NB4 (cell line): ENCODE measurements at regions not wholly inside any gene's neighbourhood (a gene's known extent, or its start where the extent isn't known, plus 50 kb on each side); places are given as distances from the start of the nearest gene placed in this dataset.

Source experiments
- DNase-seq: peaks from one replicate; pipeline ENCODE4 v3.0.0; 2010; ENCODE audit warnings: low read depth
- H3K4me3 ChIP-seq: one replicate; pipeline ENCODE4 v1.5.1; 2011; ENCODE audit warnings: mild to moderate bottlenecking, low read depth, low read length, moderate library complexity
- MYC ChIP-seq: IDR thresholded peaks from 2 replicates; pipeline ENCODE4 v1.6.1; 2011; ENCODE audit warnings: low read depth, low read length
- POLR2A ChIP-seq: IDR thresholded peaks from 2 replicates; pipeline ENCODE4 v1.6.1; 2011; ENCODE audit warnings: mild to moderate bottlenecking; ENCODE audit not compliant: insufficient read length; ENCODE audit errors: extremely low read depth
- TF ChIP-seq, protein P1 (sequence below): IDR thresholded peaks from 2 replicates; pipeline ENCODE4 v1.6.1; 2011; ENCODE audit warnings: low read depth, low read length
- TF ChIP-seq, protein P2 (sequence below): IDR thresholded peaks from one replicate; pipeline ENCODE4 v1.5.1; 2012; ENCODE audit warnings: low read depth, low read length

DNA sequence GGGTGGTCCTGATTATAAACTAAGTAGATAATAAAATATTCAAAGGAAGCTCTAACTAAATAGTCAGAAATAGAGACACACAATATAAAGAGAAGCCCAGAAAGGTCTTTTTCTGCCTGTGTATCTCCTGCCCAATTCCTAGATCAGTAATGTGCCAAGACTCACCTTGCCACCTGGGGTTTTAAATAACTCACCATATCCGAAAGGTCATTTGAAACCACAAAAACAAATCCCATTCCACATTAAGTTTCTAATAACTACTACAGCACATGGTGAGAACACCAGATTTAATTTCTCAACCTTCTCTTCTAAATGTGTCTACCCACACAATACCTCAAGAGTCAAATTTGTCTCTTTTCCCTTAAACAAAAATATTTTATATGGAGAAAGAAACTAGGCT is 75.2 kb downstream of the ZNF608 start:
- TF ChIP-seq POLR2A (no peak), MYC (no peak)
- TF ChIP-seq, protein P1, sequence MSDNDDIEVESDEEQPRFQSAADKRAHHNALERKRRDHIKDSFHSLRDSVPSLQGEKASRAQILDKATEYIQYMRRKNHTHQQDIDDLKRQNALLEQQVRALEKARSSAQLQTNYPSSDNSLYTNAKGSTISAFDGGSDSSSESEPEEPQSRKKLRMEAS = no peak
- TF ChIP-seq, protein P2, sequence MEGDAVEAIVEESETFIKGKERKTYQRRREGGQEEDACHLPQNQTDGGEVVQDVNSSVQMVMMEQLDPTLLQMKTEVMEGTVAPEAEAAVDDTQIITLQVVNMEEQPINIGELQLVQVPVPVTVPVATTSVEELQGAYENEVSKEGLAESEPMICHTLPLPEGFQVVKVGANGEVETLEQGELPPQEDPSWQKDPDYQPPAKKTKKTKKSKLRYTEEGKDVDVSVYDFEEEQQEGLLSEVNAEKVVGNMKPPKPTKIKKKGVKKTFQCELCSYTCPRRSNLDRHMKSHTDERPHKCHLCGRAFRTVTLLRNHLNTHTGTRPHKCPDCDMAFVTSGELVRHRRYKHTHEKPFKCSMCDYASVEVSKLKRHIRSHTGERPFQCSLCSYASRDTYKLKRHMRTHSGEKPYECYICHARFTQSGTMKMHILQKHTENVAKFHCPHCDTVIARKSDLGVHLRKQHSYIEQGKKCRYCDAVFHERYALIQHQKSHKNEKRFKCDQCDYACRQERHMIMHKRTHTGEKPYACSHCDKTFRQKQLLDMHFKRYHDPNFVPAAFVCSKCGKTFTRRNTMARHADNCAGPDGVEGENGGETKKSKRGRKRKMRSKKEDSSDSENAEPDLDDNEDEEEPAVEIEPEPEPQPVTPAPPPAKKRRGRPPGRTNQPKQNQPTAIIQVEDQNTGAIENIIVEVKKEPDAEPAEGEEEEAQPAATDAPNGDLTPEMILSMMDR = no peak

DNA sequence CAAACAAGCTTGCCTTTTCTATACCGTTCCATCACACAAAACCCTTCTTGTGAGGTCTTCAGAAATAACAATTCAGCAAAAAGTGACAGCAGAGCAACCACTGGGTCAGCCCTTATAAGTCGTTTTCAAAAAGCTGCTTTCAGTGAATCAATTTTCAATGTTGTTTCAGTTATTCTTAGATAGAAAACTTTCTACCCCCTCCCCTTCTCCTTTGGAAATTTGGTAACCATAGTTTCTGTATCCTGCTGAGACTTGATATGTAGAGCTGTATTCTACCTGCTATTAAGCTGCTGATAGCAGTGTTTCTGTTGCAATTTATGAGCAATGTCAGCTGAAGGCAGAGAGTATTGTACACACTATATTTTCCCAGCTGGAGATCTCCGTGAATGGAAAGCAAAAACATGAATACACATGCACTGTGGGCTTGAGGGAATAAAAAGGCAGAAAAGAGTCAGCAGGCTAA is 75.7 kb downstream of the ZNF608 start:
- H3K4me3 ChIP-seq = no peak overlapping the region
- DNase-seq = no peak
- TF ChIP-seq MYC (no peak), POLR2A (no peak)
- TF ChIP-seq, protein P1 = no peak
- TF ChIP-seq, protein P2 = no peak

More for the DNA sequence above, 75.2 kb downstream of the ZNF608 start:
- no peak for DNase-seq
- no peak overlapping the region for H3K4me3 ChIP-seq

DNA sequence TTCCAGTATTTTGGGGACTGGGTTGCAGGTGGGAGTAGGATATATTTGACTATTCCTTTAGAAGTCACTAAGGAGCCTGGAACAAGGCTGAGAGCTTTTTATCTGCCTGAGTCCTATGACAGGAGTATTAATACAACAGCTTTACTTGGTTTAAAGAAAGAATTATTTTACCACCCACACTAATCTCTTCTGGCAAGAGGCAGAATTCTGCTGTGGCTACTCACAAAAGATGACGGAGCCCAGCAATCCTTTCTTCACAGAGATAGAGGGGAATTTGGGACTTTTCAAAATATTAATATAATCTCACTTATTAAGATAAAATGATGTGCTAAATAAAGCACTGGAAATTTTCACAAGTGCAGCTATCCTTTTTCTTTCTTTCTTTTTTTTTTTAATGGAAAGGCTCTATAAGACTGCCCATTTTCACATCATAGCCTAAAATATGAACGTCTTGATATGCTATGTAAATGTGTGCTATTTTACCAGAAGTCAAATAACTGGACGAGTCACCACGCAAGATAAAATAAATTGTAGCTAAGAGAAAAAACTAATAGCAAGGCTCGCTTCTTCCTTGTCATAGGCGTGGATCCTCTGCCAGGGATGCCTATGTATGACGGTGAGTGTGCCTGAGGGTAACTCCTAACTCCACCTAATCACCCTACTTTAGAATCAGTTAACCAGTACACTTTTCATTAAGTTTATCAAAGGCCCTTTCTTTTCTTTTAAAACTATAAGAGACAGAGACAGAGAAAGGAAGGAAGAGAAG is 76.3 kb downstream of the ZNF608 start:
- H3K4me3 ChIP-seq = no peak overlapping the region
- no peak for DNase-seq
- TF ChIP-seq, protein P1 = no peak
- TF ChIP-seq POLR2A (no peak), MYC (no peak)
- TF ChIP-seq, protein P2 = no peak

DNA sequence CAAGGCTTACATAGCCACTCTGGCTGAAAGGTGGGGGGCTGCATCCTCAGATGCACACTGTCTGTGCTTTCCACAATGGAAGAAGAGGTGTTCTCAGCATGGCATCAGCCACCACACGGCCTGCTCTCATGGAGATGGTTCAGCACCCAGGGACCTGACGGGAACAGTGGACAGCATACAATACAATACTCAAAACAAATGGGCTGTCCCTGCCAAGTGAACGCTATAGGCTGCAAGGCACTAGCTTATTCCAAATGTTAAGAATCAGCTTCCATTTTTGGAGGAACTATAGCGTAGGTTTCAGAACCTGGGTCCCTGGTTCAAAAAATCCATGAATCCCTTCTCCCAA is 77.2 kb downstream of the ZNF608 start:
- H3K4me3 ChIP-seq = no peak overlapping the region
- no peak for DNase-seq
- TF ChIP-seq, protein P1 = no peak
- no peak for TF ChIP-seq MYC
- no peak for TF ChIP-seq POLR2A
- TF ChIP-seq, protein P2 = no peak

DNA sequence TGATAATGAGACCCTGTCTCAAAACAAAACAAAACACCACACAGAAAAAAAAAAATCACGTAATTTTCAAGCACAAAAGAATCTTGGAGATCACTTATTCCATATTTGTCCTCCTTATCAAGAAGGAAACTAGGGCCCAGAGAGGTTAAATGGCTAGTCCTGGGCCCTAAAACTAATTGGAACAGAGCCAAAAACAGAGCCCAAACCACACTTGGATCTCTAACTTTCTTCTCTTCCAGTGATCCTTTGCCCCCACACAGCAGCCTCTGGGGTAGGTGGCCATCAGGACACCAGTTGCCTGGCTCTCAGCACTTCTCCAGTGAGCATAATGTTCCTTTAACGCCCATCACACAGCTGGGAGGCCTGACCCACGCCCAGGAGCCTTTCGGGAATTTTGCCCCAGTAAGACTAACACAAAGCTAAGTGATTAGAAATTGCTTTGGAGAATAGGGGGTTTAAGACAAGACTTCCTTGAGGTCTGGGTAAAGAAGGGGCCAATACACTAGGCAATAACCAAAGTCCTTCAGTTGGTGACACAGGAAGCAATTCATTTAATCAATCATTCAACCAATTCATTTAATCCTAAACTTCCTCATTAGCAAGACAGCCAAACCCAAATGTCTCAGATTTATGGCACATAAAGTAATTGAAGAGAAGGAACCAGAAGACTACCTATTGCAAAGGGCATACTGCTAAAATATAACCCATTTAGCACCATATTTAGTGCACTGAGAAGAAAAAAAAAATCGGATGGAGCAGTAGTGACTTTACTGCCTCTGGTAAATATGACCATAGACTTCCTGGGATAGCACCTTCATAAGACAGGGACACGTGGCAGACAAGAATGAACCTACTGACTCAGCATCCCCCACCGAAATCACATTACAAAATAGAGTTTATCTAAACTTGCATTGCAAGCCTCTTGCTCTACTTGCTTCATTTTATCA is 77.8 kb downstream of the ZNF608 start:
- DNase-seq = no peak
- no peak overlapping the region for H3K4me3 ChIP-seq
- TF ChIP-seq, protein P2 = no peak
- TF ChIP-seq POLR2A = no peak
- TF ChIP-seq, protein P1 = no peak
- no peak for TF ChIP-seq MYC
